HCT116 (cell line): ENCODE measurements at regions not wholly inside any gene's neighbourhood (a gene's known extent, or its start where the extent isn't known, plus 50 kb on each side); places are given as distances from the start of the nearest gene placed in this dataset.

ENCODE experiments used
- ATAC-seq: fragments of 200-7000 bp; cut with Tn5 transposase; 2 replicates; pipeline ENCODE4 v1.9.1; 2020; ENCODE audit warnings: mild to moderate bottlenecking, moderate library complexity
- BruUV-seq: library from RNA; stranded (reverse); fragments of 400-500 nt; replicated peaks from 2 replicates; lab custom pipeline; 2021; lab: Mats Ljungman, UMichigan
- CTCF ChIA-PET: fragments of 300-600 bp; sonication (Branson Sonifier 250); formaldehyde crosslinking; loops from one replicate; lab custom pipeline; 2021; ENCODE audit warnings: antibody characterized with exemption; lab: Charles Lee
- POLR2A ChIA-PET: fragments of 300-600, 350-600 bp; sonication (Branson Sonifier 250); formaldehyde crosslinking; loops from one replicate; lab custom pipeline; 2021; ENCODE audit warnings: antibody characterized with exemption; lab: Charles Lee
- RAD21 ChIA-PET, 2 experiments: fragments of 300-600 bp; sonication (Branson Sonifier 250); formaldehyde crosslinking; loops; one replicate each; lab custom pipeline; 2023; ENCODE audit warnings: low total read pairs in 2 of 2; ENCODE audit not compliant: uncharacterized antibody in 2 of 2, unreplicated experiment in 2 of 2, low non-redundant PET in 1 of 2; lab: Charles Lee
- DNase-seq: peaks from one replicate; pipeline ENCODE4 v3.0.0-alpha.2; 2010; ENCODE audit warnings: low read depth, low spot score
- H2AFZ ChIP-seq: fragments of 200-600 bp; shearing (Covaris generic), sonication (generic); 2 replicates; pipeline ENCODE4 v1.6.1; 2017; ENCODE audit warnings: low read depth, mixed run types, mixed read lengths, antibody characterized with exemption, low read length; ENCODE audit not compliant: poor library complexity, severe bottlenecking
- H3K27ac ChIP-seq: 2 replicates; pipeline ENCODE4 v1.5.1; 2012; ENCODE audit warnings: low read depth, low read length
- H3K27me3 ChIP-seq: fragments of 200-600 bp; sonication (generic); 2 replicates; pipeline ENCODE4 v1.6.1; 2016; ENCODE audit warnings: mixed run types, low read length, mixed read lengths; ENCODE audit not compliant: insufficient read depth
- H3K36me3 ChIP-seq, 2 experiments: fragments of 200-500 bp in 1 of 2; fragments of 200-600 bp in 1 of 2; sonication (Bioruptor generic) in 1 of 2; sonication (generic) in 1 of 2; 2 replicates each; pipeline versions ENCODE4 v1.5.1 to v1.6.1; 2014 to 2016; ENCODE audit warnings: low read length in 2 of 2, inconsistent platforms in 1 of 2, mixed read lengths in 1 of 2, mixed run types in 1 of 2; ENCODE audit not compliant: insufficient read depth in 2 of 2, control insufficient read depth in 1 of 2
- H3K4me1 ChIP-seq, 2 experiments: fragments of 200-600 bp in 1 of 2; sonication (generic) in 1 of 2; 2 replicates each; pipeline versions ENCODE4 v1.5.1 to v1.6.1; 2012 to 2017; ENCODE audit warnings: low read length in 2 of 2, inconsistent platforms in 1 of 2, mild to moderate bottlenecking in 1 of 2, mixed read lengths in 1 of 2, mixed run types in 1 of 2, moderate library complexity in 1 of 2; ENCODE audit not compliant: insufficient read depth in 2 of 2, control insufficient read depth in 1 of 2
- H3K4me2 ChIP-seq: fragments of 200-600 bp; sonication (generic); 2 replicates; pipeline ENCODE4 v1.6.1; 2017; ENCODE audit warnings: mixed run types, low read length, mixed read lengths
- H3K4me3 ChIP-seq, 2 experiments: fragments of 200-600 bp in 1 of 2; sonication (generic) in 1 of 2; replicated peaks in 1 of 2; 2 replicates each; pipeline ENCODE4 v1.5.1; 2011 to 2016; ENCODE audit warnings: low read length in 2 of 2, control low read depth in 1 of 2, low read depth in 1 of 2, mild to moderate bottlenecking in 1 of 2, mixed read lengths in 1 of 2, mixed run types in 1 of 2
- H3K79me2 ChIP-seq: fragments of 200-600 bp; sonication (generic); 2 replicates; pipeline ENCODE4 v1.6.1; 2017; ENCODE audit warnings: mild to moderate bottlenecking, mixed run types, low read length, moderate library complexity, mixed read lengths; ENCODE audit not compliant: insufficient read depth
- H3K9ac ChIP-seq: fragments of 200-600 bp; sonication (generic); 2 replicates; pipeline ENCODE4 v1.6.1; 2016; ENCODE audit warnings: low read length, mixed read lengths
- H3K9me2 ChIP-seq: fragments of 200-600 bp; sonication (generic), shearing (Covaris generic); 2 replicates; pipeline ENCODE4 v1.6.1; 2017; ENCODE audit warnings: mixed run types, mild to moderate bottlenecking, moderate library complexity; ENCODE audit not compliant: insufficient read depth
- H3K9me3 ChIP-seq, 2 experiments: fragments of 200-500 bp in 1 of 2; fragments of 200-600 bp in 1 of 2; sonication (Bioruptor generic) in 1 of 2; sonication (generic) in 1 of 2; 2 replicates each; pipeline ENCODE4 v1.6.1; 2014 to 2017; ENCODE audit warnings: low read length in 2 of 2, mixed read lengths in 2 of 2, inconsistent platforms in 1 of 2, low read depth in 1 of 2, mild to moderate bottlenecking in 1 of 2, mixed run types in 1 of 2, moderate library complexity in 1 of 2; ENCODE audit not compliant: control insufficient read depth in 1 of 2, insufficient read depth in 1 of 2
- H4K20me1 ChIP-seq: fragments of 200-600 bp; sonication (generic), shearing (Covaris generic); 2 replicates; pipeline ENCODE4 v1.6.1; 2017; ENCODE audit warnings: mixed run types, mild to moderate bottlenecking, moderate library complexity; ENCODE audit not compliant: insufficient read depth
- ATF3 ChIP-seq: IDR thresholded peaks from 2 replicates; pipeline ENCODE4 v1.6.1; 2012
- CBX3 ChIP-seq: IDR thresholded peaks from 2 replicates; pipeline ENCODE4 v1.6.1; 2012; ENCODE audit warnings: low read depth
- CEBPB ChIP-seq: IDR thresholded peaks from 2 replicates; pipeline ENCODE4 v1.6.1; 2012; ENCODE audit warnings: low read depth
- EGR1 ChIP-seq: IDR thresholded peaks from 2 replicates; pipeline ENCODE4 v1.6.1; 2012; ENCODE audit warnings: low read depth
- ELF1 ChIP-seq: IDR thresholded peaks from 2 replicates; pipeline ENCODE4 v1.6.1; 2012; ENCODE audit warnings: low read depth, borderline replicate concordance
- EZH2phosphoT487 ChIP-seq: fragments of 200-600 bp; IDR thresholded peaks from 2 replicates; pipeline ENCODE4 v1.6.1; 2018; ENCODE audit warnings: antibody characterized with exemption, borderline replicate concordance
- FOSL1 ChIP-seq: IDR thresholded peaks from 2 replicates; pipeline ENCODE4 v1.6.1; 2012; ENCODE audit warnings: low read depth
- POLR2A ChIP-seq: IDR thresholded peaks from 2 replicates; pipeline ENCODE4 v1.7.0; 2011; ENCODE audit warnings: borderline replicate concordance; ENCODE audit not compliant: insufficient read depth, insufficient read length; ENCODE audit errors: extremely low read depth
- RAD21 ChIP-seq: IDR thresholded peaks from 2 replicates; pipeline ENCODE4 v1.6.1; 2012; ENCODE audit warnings: low read depth, mild to moderate bottlenecking
- SIN3A ChIP-seq: IDR thresholded peaks from 2 replicates; pipeline ENCODE4 v1.6.1; 2012; ENCODE audit warnings: low read depth
- SP1 ChIP-seq: IDR thresholded peaks from 2 replicates; pipeline ENCODE4 v1.6.1; 2012; ENCODE audit warnings: low read depth
- SRF ChIP-seq: IDR thresholded peaks from 2 replicates; pipeline ENCODE4 v1.6.1; 2012; ENCODE audit warnings: low read depth
- TCF7L2 ChIP-seq: IDR thresholded peaks from 2 replicates; pipeline ENCODE4 v1.7.0; 2011; ENCODE audit warnings: borderline replicate concordance, inconsistent platforms; ENCODE audit not compliant: insufficient read depth, insufficient read length; ENCODE audit errors: extremely low read depth
- ZBTB33 ChIP-seq: IDR thresholded peaks from 2 replicates; pipeline ENCODE4 v1.6.1; 2011; ENCODE audit warnings: mild to moderate bottlenecking, low read length, moderate library complexity; ENCODE audit not compliant: insufficient replicate concordance; ENCODE audit errors: extremely low read depth
- ZFX ChIP-seq: fragments of 450-650 bp; IDR thresholded peaks from 2 replicates; pipeline ENCODE4 v1.6.1; 2017
- ZNF274 ChIP-seq: fragments of 200-500 bp; sonication (Bioruptor generic); IDR thresholded peaks from 2 replicates; pipeline ENCODE4 v1.6.1; 2014; ENCODE audit warnings: mild to moderate bottlenecking, low read depth, low read length, inconsistent platforms
- intact Hi-C: fragments of 100-400 bp; cut with micrococcal nuclease; formaldehyde crosslinking; loops from 2 replicates; pipeline ENCODE4 v1.10.0; 2022
- TF ChIP-seq, protein P1 (sequence below): IDR thresholded peaks from 2 replicates; pipeline ENCODE4 v1.6.1; 2012; ENCODE audit warnings: low read depth
- TF ChIP-seq, protein P2 (sequence below), 3 experiments: fragments of 200-600 bp in 1 of 3; sonication (generic) in 1 of 3; IDR thresholded peaks in 2 of 3; conservative IDR thresholded peaks in 1 of 3; 2 replicates each; pipeline ENCODE4 v1.5.1; 2012 to 2017; ENCODE audit warnings: low read depth in 2 of 3, low read length in 2 of 3, antibody characterized with exemption in 1 of 3, borderline replicate concordance in 1 of 3, control low read depth in 1 of 3, mild to moderate bottlenecking in 1 of 3, mixed read lengths in 1 of 3, mixed run types in 1 of 3, moderate library complexity in 1 of 3; ENCODE audit not compliant: insufficient read depth in 1 of 3

DNA sequence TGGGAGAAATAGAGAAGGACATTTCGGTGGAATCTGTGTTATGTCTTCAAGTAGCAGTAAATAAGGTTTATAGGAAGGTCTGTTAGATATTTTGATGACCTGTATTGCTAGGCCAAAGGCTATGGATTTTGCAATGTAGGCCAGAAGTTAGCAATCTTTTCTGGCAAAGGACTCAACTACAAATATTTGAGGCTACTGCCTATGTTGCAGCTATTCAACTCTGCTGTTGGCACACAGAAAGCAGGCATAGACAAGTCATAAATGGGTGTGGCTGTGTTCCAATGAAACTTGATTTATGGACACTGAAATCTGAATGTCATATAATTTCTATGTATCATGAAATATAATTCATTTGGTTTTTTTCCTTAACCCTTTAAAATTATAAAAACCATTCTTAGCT lies 438.7 kb upstream of the C2CD4B start:
- Histone ChIP-seq H3K27ac (no peak overlapping the region), H3K36me3 (no peaks in the 10 kb centered on the region), H4K20me1 (no peaks in the 10 kb centered on the region), H3K4me3 (no peak overlapping the region), H3K79me2 (no peaks in the 10 kb centered on the region), H3K9ac (no peak overlapping the region), H3K4me2 (no peak overlapping the region), H3K4me1 (peaks cover 5 to 24% of the 10 kb centered on the region in 2 experiments; a peak in 3 of 4 replicates)
- ATAC-seq: no peak
- ChIA-PET RAD21 (no interaction called here), POLR2A (no interaction called here)
- intact Hi-C loops: no loop called here
- no peak for TF ChIP-seq ATF3
- no peak for TF ChIP-seq EGR1
- TF ChIP-seq FOSL1: no peak
- no peak for TF ChIP-seq ZFX
- no peak for TF ChIP-seq SP1
- TF ChIP-seq, protein P1, sequence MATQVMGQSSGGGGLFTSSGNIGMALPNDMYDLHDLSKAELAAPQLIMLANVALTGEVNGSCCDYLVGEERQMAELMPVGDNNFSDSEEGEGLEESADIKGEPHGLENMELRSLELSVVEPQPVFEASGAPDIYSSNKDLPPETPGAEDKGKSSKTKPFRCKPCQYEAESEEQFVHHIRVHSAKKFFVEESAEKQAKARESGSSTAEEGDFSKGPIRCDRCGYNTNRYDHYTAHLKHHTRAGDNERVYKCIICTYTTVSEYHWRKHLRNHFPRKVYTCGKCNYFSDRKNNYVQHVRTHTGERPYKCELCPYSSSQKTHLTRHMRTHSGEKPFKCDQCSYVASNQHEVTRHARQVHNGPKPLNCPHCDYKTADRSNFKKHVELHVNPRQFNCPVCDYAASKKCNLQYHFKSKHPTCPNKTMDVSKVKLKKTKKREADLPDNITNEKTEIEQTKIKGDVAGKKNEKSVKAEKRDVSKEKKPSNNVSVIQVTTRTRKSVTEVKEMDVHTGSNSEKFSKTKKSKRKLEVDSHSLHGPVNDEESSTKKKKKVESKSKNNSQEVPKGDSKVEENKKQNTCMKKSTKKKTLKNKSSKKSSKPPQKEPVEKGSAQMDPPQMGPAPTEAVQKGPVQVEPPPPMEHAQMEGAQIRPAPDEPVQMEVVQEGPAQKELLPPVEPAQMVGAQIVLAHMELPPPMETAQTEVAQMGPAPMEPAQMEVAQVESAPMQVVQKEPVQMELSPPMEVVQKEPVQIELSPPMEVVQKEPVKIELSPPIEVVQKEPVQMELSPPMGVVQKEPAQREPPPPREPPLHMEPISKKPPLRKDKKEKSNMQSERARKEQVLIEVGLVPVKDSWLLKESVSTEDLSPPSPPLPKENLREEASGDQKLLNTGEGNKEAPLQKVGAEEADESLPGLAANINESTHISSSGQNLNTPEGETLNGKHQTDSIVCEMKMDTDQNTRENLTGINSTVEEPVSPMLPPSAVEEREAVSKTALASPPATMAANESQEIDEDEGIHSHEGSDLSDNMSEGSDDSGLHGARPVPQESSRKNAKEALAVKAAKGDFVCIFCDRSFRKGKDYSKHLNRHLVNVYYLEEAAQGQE: no peak
- no peak for TF ChIP-seq ZNF274
- TF ChIP-seq, protein P2, sequence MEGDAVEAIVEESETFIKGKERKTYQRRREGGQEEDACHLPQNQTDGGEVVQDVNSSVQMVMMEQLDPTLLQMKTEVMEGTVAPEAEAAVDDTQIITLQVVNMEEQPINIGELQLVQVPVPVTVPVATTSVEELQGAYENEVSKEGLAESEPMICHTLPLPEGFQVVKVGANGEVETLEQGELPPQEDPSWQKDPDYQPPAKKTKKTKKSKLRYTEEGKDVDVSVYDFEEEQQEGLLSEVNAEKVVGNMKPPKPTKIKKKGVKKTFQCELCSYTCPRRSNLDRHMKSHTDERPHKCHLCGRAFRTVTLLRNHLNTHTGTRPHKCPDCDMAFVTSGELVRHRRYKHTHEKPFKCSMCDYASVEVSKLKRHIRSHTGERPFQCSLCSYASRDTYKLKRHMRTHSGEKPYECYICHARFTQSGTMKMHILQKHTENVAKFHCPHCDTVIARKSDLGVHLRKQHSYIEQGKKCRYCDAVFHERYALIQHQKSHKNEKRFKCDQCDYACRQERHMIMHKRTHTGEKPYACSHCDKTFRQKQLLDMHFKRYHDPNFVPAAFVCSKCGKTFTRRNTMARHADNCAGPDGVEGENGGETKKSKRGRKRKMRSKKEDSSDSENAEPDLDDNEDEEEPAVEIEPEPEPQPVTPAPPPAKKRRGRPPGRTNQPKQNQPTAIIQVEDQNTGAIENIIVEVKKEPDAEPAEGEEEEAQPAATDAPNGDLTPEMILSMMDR (IDR thresholded peaks at IDR 0.05 in 2 of 3, conservative IDR thresholded peaks at IDR 0.05 in 1 of 3; ENCODE audit: borderline replicate concordance in 1 of 3, insufficient read depth in 1 of 3, low read depth in 2 of 3, low read length in 2 of 3): no peak
- no peak for TF ChIP-seq ELF1
- no peak for TF ChIP-seq EZH2phosphoT487
- TF ChIP-seq CEBPB: no peak
- no peak for TF ChIP-seq RAD21
- TF ChIP-seq SIN3A: no peak
- no peak for TF ChIP-seq SRF
- no peak for TF ChIP-seq CBX3
- no peak for TF ChIP-seq TCF7L2
- no peak for TF ChIP-seq POLR2A
- no peak for TF ChIP-seq ZBTB33
- TF ChIP-seq, all 23 proteins: peak for 0
- no peak overlapping the region for H2AFZ ChIP-seq
- no TSS peak for BruUV-seq
- H3K9me3 ChIP-seq: no peaks in the 10 kb centered on the region
- H3K27me3 ChIP-seq: peaks cover 7% of the 10 kb centered on the region; the same call in 1 of the 2 replicates
- no peak for DNase-seq
- CTCF ChIA-PET: no interaction called here
- no peaks in the 10 kb centered on the region for H3K9me2 ChIP-seq
